ENCODE measurements at regions not wholly inside any gene's neighbourhood (a gene's known extent, or its start where the extent isn't known, plus 50 kb on each side); places are given as distances from the start of the nearest gene placed in this dataset.
"Not testable (repeated sequence)": the region's sequence is repeated elsewhere in the genome, so short reads cannot be mapped to it uniquely, and the experiment has no call there.

DNA sequence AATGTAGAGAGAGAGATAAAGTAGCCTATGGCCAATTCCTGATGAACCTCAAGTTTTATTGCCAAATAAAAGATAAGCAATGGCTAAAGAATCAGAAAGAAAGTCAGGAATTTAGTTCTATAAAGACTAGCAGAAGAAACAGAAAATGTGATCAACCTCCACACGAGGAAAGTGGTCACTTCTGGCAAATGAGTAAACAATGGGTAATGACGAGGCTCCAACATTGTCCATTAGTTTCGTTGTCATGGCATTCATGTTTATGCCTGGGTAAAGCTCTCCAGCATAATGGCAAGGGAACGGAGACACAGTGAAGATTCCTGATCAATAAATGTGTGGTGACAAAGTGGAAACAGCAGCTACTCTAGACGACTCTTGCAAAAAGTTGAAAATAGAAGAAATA is 341.8 kb upstream of the CTNND2 start:
- no peak for DNase-seq (ENCODE audit: low spot score)

GRCh38 chr5:12245429-12245828 is 341.2 kb upstream of the CTNND2 start:
- no peak for DNase-seq (ENCODE audit: low spot score)

DNA sequence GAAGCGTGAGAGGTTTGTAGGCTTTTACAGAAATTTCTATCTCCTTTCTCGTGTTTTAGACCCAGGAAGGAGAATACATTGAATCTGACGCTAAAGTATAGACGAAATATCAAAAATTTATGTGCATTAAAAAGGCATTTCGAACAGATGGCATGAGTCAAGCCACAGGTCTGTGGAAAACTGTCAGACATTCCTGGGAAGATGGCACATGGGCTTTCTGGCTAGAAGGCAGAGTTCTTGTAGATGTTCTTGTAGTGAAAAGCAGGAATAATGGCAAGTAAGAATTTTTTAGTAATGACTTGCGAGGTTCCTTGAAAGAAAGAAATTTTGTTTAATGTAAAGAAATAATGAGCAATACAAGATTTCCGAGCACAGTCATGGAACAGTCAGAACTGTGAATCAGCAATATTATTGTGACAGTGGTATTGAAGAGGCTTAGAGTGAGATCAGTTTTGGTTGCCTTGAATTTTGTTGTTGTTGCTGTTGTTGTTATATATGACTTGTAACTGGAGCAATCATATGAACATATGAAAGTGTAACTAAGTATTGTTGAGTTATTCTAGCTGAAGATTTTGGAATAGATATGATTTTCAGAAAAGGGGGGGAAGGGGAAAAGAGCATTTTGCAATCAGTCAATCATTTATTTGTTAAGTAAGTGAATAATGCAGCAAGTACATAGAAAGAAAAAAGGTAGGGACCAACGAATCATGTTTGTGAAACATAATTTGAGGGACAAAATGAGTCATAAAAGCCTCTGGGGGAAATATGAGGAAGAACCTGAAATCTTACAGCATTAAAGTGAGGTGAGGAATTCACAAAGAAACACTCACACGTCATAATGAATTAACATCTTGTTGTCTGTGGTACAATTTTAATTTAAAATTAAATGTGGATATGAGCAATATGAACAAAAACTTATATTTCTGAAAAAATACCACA is 339.0 kb upstream of the CTNND2 start:
- no peak for DNase-seq (ENCODE audit: low spot score)

DNA sequence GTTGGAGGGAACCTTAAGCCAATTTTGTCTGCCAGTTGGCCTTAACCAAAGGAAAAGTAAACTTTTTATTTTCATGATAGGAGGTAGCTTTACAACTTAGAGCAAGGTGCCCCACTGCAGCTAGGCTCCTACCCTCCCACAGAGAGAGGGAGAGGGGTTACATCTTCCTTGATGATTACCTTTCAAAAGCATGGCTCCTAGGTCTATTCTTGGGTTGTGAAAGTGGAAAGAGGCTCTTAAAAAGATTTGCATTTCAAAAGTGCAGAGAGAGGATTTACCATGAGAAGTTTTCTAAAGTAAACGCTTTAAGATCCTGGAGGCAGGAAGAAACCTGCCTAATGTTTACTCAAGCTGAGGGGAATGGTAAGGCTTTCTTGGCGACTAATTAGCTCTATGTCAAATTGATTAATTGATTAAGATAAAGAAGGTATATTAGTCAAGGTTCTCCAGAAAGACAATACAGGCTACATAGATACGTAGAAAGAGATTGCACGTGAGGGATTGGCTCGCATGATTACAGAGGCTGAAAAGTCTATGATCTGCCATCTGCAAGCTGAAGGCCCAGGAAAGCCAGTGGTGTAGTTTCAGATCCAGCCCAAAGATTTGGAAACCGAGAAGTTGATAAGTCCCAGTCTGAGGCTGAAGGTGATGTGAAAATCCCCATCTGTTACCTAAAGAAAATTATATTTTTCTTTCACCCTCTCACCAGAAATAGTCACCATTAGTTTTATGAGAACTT is 333.8 kb upstream of the CTNND2 start:
- no peak for DNase-seq (ENCODE audit: low spot score)

- DNase-seq (ENCODE audit: low spot score), result no peak
These were observed 326.4 kb upstream of the CTNND2 start for GRCh38 chr5:12230659-12231058.

DNA sequence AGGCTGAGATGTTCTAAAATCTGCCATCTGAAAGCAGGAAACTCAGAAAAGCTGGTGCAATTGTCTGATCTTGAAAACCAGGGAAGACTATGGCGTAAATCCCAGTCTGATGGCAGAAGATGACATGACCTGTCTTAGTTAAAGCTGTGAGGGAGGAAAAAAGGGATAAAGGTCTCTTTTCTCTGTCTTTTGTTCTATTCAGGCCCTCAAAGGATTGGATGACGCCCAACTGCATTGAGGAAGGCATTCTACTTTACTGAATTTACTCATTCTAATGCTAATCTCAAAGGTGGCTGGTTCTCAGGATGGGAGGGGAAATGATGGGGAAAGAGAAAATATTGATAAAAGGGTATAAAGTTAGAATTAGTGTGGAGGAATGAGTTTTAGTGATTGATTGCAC is 312.8 kb upstream of the CTNND2 start:
- DNase-seq (ENCODE audit: low spot score), result no peak

DNA sequence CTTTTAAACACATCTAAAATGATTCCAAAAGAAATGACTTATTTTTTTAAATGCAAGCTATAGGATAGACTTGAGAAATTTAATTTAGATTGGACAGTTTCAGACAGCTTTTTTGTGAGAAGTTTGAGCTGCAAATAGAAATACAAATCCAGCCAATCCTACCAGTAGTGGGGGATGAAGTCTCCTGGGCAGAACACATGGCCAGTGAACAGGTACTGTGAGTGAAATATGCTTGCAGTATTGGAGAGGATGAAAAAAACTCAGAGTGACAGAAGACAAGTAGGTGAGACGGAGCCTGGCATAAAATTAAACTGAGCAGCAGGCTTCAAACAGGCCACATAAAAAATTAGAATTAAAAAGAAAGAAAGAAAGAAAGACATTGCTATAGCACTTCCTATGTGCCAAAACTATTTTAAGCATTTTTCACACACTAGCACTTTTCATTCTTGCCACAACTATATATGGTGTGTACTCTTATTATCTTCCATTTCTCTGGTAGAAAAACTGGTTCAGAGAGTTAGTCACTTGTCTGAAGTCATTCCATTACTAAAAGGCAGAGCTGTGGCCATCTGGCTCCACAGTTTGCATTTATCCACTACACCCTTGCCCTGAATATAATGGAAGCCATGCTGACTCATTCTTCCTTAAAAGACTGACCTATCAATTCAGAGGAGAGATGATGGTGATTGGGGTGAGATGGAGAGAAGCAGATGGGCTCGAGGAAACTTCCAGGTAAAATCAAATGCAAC is 310.2 kb upstream of the CTNND2 start:
- DNase-seq (ENCODE audit: low spot score), result no peak

GRCh38 chr5:12208366-12209100 is 304.3 kb upstream of the CTNND2 start:
- no peak for DNase-seq (ENCODE audit: low spot score)

DNA sequence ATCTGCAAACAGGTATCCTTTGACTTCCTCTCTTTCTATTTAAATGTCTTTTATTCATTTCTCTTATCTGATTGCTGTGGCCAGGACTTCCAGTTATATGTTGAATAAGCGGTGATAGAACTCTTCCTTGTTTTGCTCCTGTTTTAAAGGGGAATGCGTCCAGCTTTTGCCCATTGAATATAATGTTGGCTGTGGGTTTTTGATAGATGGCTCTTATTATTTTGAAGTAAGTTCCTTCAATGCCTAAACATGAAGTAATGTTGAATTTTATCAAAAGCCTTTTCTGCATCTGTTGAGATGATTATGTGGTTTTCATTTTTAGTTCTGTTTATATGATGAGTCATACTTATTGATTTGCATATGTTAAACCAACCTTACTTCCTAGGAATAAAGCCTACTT is 300.5 kb upstream of the CTNND2 start:
- DNase-seq (ENCODE audit: low spot score), result no peak

DNA sequence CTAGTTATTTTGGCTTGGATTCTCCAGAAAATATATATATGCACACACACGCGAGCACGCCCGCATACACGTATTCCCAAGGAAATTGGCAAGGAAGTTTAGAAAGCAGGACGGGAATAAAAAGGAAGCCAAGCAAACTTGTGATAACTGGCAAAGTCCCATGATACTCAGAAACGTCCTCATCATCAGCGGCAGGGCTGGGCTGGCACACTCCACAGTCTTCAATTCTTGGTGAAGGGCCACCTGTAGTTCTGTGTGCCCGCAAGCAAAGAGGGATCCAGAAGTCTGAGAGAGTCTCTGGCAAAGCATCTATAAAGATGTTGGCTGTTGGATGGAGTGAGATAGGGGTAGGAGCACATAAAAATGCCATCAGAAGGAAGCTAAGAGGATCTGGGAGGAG is 289.3 kb upstream of the CTNND2 start:
- DNase-seq (ENCODE audit: low spot score), result no peak

DNA sequence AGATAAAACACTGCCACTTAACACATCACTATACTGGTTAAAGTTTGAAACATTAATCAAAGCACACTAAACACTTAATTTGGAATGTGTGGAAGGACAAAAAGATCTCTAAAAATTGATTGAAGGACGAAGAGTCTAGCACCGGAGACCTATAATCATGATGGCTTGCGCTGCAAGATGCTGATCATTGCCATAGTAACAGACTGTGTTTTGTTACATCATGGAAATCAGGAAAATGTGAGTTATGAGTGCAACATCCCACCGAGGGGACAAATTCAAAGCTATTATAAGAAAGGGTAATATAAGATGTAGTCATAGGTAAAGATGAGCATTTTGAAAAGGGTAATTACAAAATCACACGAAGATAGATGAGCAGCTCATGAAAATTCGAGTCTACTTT is 278.8 kb upstream of the CTNND2 start:
- DNase-seq (ENCODE audit: low spot score), result no peak

DNA sequence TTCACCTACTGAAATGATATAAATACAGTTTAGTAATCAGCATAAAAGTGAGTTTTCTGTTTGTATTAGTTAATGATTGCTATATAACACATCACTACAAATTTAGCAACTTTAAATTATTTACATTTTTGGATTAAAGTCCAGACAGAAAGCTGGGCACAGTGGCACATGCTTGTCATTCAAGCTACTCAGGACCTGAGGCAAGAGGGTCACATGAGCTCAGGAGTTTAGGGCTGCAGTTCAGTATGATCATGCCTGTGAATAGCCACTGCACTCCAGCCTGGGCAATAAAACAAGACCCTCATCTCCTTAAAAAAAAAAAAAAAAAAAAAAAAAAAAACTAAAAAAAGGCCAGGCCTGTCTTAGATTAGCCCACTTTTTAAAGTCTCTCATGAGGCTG is 273.6 kb upstream of the CTNND2 start:
- no peak for DNase-seq (ENCODE audit: low spot score)

GRCh38 chr5:12177225-12177624 is 273.0 kb upstream of the CTNND2 start:
- DNase-seq (ENCODE audit: low spot score), result no peak

DNA sequence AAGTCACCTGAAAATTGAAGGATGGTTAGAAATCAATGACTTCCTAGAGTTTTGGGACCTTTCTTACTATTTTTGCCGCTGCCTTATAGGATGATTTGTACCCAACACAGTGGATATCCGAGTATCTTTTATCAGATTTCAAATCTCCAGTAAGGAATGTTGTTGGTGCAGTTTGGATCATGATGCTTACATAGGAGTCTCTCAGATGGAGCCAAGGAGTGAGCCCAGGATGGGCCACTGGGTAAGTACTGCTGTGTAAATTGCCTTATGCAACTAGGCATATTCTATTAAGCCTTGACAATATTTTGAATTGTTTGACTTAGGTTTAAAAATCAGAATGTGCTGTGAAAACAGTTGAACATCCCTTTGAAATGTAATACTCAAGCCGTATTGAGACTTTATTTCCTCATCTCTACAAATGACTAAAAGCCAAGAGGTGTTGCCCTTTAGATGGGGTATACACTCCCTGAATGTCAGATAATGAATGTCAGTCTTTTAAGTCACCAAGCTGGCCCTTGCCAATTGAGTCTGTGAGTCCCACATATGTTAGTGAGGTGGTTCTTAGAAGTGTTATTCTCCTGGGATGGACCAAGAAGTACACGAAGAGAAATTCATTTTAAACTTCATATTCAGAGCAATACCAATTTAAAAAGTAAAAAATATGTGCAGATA is 271.8 kb upstream of the CTNND2 start:
- DNase-seq (ENCODE audit: low spot score), result no peak

- DNase-seq (ENCODE audit: low spot score), result no peak
These were observed 270.5 kb upstream of the CTNND2 start for GRCh38 chr5:12174734-12175133.

DNA sequence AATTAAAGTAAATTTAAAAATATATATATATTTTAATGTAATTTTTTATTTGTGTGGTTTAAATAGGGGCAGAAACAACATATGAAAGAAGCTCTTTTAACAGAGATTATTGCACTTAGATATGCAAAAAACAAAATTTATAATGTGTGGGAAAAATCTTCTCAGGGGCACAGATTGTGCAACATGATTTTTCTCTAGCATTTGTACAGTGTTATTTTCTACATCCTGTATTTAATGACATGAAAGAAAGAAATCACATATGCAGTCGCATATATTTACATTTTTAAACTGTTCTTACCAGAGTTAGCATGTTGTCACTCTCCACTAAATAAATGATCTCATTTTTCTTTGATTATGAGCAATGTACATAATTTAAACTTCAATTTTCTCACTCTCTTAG is 265.3 kb upstream of the CTNND2 start:
- DNase-seq (ENCODE audit: low spot score), result no peak

DNA sequence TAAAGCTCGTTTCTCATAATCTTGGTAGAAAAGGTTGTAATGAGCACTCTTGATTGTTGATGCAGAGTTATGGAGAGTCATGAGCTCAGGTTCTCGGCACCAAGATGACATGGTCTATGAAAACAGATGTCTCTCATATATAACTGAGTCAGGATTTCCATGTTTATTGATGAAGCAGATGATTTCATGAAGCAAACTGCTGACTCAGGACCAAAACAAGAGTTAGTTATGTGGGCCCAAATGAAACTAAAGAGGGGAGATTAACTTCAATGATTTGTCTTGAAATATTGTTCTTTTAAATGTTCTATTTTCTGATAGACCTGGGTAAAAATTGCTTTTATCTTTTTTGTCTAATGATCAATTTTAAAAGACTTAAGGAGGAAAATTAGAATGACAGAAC is 258.6 kb upstream of the CTNND2 start:
- DNase-seq (ENCODE audit: low spot score), result no peak

DNA sequence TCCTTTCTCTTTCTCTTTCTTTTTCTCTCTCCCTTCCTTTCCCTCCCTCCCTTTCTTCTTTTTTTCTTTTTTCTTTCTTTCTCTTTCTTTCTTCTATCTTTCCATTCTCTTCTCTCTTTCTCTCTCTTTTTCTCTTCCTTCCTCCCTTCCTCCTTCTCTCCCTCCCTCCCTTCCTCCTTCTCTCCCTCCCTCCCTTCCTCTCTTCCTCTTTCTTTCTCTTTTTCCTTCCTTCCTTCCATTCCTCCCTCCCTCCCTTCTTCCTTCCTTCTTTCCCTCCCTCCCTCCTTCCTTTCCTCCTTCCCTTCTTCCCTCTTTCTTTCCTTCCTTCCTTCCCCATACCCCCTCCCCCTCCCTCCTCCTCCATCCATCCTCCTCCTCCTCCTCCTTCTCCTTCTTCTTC is 243.3 kb upstream of the CTNND2 start:
- DNase-seq (ENCODE audit: low spot score), result no peak

- no peak for DNase-seq (ENCODE audit: low spot score)
These were observed 237.2 kb upstream of the CTNND2 start for GRCh38 chr5:12141496-12141895.

DNA sequence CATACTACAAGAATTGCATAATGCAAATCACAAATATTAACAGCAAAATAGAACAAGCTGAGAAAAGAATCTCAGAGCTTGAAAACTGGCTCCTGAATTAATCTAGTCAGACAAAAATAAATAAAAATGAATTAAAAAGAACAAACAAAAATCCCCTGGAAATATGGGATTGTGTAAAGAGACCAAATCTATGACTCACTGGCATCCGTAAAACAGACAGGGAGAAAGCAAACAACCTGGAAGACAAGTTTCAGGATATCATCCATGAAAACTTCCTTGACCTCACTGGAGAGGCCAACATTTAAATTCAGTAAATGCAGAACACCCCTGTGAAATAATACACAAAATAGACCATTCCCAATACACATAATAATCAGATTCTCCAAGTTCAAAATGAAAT is 229.3 kb upstream of the CTNND2 start:
- no peak for DNase-seq (ENCODE audit: low spot score)

GRCh38 chr5:12131020-12131419 is 226.8 kb upstream of the CTNND2 start:
- DNase-seq (ENCODE audit: low spot score), result not testable (repeated sequence)
